ENCODE measurements at regions not wholly inside any gene's neighbourhood (a gene's known extent, or its start where the extent isn't known, plus 50 kb on each side); places are given as distances from the start of the nearest gene placed in this dataset.
"Not testable (repeated sequence)": the region's sequence is repeated elsewhere in the genome, so short reads cannot be mapped to it uniquely, and the experiment has no call there.

DNA sequence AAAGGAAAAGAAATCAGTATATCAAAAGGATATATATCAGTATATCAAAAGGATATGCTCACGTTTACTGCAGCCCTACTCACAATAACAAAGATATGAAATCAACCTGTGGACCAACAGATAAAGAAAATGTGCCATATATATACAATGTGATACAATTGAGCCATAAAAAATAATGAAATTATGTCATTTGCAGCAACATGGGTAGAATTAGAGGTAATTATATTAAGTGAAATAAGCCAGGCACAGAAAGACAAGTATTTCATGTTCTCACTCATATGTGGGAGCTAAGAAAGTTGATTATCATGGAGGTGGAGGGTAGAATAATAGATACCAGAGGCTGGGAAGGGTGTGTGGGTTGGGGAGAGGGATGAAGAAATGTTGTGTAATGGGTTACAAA lies 102.9 kb upstream of the MARCKS start:
- no peak for DNase-seq

DNA sequence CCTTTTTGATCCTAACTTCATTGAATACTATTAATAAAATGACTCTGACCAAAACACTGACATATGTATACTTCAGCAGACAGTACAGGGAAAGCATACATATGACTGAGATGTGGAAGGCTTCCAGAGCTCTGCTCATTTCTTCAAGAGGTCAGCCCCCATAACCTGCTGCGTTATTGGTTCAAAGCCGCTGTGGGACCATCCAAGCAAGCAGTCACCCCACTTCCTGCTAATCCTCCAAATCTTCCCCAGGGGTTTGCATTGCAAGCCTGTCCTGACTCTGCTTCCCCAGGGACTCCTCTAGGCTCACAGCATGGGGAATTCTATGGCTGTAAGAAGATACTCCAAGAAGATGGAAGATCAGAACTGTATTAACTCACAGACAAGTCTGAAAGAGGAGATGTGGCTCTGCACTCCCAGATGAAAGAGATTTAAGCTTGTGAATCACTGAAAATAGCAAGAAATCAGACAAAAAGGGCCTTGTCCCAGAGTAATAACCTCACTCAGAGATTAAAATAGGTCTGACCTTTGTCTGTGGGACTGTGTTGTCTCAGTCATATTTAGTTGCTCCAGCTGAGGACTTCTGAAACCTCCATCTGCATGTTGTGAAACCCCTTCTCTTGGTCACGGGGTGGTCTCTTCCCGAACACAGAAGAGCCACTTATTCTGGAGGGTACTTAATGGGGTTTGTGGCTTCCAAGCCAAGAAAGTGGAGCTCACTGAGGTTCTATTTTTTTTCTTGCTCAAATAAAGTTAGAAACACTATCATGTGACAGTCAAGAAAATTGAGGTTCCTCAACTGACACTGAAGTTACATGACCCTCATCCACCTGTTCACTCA lies 101.5 kb upstream of the MARCKS start:
- DNase-seq = no peak

DNA sequence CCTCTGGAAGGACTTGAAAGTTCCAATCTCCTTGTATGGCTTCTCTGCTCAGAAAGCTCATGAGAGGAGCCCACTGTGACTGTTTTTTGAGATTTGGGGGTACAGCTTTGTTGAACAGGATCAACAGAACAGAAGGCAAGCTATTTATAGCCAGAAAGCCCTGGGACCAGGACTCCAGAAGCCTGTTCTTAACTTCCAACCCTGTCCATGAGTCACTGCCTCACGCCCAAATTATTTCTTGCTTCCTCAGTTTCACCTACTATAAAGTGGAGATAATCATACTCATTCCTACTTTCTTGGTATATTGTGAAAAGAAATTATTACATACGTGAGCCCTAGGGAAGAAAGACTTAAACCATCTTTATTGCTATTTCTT lies 100.9 kb upstream of the MARCKS start:
- no peak for DNase-seq

DNA sequence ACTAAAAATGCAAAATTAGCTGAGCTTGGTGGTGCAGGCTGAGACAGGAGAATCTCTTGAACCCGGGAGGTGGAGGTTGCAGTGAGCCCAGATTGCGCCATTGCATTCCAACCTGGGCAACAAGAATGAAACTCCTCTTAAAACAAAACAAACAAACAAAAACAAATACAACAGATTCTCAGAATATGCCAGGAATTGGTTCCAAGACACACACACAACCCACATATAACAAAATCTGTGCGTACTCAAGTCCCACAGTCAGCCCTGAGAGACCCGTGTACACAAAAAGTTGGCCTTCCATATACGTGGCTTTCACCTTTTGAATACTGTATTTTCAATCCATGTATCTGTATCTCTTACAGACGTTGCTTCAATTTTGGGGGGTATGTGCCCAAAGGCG lies 98.9 kb upstream of the MARCKS start:
- no peak for DNase-seq

DNA sequence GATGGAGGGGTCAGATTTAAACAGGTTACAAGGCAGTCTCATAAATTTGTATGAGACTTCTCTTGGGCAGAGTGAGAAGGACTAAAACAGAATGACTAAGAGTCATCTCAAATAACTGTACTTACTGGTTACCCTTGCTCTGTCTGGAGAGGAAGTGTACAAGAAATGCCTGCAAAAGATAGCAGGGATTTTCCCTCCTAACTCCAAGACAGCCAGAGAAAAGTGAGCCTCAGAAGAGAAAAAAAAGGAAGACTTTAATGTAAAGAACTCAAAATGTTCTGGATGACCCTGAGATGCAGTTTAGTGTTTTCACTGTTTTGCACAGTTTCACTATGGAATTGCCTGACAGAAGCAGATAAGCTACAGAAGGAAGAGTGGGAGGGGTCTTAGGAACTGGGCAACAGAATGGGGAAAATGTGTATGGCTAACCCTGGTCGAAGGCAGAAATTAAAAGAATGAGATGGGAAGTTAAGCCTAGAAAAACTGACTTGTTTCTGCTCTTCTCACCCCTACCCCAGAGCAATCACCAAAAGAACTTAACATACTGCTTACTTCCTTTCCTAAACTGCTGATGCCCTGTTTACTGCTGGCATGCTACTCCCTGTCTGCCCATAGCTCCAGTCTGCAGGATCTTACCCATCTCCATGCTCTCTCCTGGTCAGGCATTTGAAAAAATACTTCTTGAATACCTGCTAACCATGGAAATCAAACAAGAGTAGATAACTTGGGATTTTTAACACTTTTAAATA lies 98.1 kb upstream of the MARCKS start:
- no peak for DNase-seq

DNA sequence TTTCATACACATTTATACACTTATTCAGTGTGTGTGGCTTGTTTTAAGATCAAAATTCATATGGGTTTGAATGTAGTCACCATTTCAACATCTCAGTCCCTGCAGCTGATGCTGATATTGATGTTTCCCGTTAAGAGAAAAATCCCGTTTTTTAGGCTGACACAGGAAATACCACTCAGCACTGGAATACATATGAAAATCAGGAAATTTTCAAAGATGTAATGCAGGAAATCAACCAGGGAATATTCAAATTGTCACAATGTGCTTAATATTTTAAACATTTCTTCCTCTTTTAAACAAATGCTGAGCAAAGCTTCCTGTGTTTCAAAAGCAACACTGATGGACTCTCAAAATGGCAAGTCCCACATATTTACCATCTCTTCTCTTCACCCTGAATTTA lies 94.5 kb upstream of the MARCKS start:
- DNase-seq = no peak

DNA sequence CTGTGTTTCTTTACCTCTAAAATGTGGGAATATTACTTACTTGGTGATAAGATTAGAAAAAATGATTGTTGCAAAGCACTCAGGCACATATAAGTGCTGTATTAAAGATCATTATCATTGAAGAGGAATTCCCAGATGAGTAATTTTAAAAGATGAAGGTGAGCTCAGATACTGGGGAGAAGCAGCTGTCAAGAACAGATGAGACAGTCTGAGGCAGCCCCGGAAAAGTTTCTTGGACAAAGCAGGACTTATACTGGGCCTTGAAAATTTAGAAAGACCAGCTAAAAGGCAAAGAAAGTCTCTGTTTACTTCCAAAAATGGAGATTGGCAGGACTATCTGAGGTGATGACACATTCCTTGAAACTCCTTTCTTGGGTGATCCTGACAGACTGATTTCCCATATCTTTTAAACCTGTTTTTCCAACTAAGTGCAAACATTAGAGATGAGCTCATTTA lies 93.8 kb upstream of the MARCKS start:
- DNase-seq = no peak

DNA sequence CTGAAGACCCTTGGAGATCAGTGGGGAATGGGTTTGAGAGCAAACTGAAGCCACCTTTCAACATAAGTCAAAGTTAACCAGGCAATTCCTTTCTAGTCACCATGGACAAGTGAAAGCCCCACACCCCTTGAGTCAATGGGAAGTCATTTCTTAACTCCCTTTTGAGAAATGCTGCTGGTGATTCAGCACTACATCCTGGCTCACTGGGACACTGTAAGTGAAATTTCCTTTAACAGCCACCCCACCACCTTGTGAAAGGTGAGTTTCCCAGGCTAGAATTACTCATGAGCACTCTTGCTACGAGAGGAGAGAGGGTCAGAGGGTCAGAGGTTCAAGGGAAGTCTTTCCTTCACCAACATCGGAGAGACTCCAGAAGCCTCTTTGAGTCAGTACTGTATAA lies 93.3 kb upstream of the MARCKS start:
- DNase-seq = no peak

DNA sequence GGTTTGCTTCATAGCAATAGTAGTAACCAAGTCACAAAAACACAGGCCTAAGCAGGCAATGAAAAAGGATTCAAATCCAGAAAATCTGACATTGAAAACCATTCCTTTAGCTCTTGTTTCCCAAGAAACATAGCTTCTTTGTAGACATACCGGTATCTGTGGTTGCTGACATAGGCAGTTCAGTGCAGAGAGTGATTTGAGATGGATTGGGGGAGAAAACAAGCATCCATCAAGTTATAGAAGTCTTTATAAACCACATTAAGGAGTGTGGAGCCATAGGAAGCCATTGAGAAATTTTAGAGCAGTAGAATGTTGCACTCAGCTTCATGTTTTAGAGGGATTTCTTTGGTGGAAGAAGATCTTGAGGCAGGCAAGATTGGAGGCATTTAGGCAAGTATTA lies 91.2 kb upstream of the MARCKS start:
- DNase-seq = no peak

DNA sequence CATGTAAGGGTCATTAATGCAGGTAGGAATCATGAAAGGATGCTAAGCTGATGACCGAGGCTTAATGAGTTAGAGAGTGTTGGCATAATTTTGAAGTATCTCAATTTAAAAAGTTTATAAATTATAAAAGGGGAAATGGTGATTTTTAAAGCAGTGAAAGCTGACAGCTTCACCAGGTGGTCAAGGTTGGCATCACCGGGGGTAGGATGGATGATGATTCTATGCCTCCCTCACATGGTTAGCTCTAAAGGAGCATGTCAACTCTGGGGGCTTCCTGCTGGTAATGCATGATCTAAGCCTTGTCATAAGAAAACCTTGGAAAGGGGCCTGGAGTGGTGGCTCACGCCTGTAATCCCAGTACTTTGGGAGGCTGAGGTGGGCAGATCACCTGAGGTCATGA lies 89.2 kb upstream of the MARCKS start:
- no peak for DNase-seq

DNA sequence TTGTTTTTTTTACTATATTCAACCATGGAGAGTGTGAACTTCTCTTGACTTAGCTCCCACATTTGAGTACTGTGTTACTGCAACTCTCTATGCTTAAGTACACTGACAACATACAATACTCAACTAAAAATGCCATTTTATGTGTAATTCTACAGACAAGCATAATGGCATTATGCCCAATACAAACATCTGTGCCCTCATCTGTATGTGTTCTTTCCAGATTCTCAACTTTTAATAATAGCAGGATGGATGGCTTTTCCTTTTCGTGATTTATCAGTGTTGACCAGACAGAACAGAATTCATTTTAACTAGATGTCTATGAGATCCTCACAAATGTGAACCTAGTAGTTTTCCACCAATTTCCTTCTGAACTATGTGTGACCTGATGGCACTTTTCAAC lies 84.2 kb upstream of the MARCKS start:
- no peak for DNase-seq

DNA sequence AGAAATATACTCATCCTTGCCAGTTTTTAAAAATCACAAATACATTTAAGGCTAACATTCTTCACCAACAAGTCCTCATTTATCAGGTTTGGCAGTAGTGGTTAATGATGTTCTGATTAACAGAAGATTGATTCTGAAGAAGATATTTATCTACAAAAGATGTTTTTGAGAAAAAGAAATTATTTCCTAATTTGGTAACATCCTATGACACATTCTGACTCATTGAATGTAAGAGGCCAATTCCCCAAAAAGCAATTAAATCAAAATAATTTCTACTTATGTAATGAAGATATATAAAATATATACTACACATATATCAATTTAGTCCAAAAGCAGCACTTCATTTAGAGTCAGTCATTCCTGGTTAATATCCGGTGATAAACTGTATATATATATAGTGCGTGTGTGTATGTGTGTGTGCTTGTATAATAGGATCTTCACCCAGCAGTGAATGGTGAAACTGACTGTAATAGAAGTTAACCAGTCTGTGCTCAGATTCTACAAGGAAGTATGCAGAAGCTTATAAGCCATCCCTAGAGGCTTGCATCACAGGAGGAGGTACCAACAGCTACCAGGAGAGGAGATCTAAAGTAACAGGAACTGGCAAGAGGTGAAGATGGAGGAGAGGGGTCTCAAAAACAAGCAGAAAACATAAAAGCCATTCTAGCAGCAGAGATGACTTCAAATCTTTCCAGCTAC lies 82.9 kb upstream of the MARCKS start:
- DNase-seq = no peak

DNA sequence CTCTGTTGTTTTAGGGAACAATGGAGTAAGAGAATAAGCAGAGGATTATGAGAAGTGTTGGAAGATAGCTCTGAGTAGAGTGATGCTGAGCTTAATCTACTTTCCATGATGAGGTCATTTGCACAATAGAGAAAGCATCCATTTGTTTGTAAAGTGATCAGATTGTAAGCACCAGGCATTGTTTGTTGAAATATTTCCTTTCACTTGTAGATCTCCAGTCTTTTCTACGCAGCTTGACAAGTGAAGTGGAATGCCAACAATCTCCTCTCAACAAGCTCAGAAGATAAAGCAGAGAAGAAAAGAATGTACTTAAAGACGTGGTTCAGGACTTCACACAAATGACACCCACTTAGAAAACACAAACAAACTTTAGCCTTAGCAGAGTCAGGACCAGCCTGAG lies 80.1 kb upstream of the MARCKS start:
- DNase-seq = no peak

DNA sequence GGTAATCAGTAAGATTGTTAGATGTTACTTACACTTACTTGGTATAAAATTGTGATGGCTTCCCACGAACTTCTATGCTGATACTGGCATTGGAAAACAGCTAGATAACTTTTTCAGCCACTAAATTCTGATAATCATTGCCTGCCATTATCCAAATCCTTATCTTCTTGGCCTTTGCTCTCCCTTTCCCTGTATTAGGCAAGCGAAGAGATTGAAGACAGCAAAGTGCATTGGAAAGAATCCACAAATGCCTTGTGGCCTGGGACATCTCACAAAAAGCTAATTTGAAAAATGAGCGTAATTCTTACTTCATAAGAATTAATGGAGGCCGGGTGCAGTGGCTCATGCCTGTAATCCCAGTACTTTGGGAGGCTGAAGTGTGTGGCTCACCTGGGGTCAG lies 79.5 kb upstream of the MARCKS start:
- DNase-seq = no peak

DNA sequence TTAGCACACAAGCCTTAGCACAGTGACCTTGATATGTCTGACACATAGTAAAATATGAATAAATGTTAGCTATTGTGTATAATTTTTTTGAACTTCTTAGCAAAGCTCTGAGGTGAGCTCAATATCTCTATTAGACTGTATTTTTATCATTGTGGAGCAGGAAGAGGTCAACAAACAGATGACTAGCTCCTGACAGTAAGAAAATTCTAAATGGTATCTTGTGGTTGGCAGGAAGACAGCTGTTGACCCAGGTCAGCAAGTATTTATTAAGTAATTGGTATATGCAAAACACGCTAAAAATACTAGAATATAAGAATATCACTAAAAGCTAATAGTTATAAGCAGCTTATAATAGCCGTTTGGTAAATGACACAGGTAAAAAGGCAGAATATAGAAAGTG lies 77.5 kb upstream of the MARCKS start:
- no peak for DNase-seq

DNA sequence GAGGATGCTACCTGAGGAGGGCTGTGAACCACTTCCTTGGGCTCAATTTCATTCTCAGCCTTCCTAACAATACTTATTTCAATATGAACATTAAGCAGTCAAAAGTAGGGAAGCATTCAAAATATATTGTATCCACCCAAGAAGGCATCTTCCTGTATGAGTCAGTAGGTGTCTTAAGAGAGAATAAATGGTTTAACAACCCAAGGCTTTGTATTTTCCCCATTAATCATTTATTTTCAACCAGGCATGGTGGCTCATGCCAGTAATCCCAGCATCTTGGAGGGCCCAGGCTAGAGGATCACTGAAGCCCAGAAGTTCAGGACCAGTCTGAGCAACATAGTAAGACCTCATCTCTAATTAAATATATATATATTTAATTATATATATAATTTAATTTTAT lies 74.5 kb upstream of the MARCKS start:
- no peak for DNase-seq

DNA sequence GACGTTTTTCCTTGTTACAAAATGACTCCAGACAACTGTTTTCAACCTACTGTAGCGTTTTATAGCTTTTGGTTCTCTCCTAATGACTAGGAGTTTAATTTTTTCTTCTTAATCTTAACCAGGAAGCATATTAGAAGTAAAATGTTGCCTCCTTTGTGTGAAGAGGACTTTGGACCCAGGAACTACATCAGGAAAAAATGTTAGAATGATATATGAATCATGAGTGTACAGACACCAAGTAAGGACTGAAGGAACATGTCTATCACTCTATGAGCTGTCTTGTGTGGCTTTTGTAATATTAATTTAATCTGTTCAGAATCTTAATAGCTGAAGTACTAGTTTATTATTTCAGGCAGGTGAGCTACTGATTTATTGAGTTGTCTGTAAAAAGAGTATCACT lies 71.0 kb upstream of the MARCKS start:
- no peak for DNase-seq

DNA sequence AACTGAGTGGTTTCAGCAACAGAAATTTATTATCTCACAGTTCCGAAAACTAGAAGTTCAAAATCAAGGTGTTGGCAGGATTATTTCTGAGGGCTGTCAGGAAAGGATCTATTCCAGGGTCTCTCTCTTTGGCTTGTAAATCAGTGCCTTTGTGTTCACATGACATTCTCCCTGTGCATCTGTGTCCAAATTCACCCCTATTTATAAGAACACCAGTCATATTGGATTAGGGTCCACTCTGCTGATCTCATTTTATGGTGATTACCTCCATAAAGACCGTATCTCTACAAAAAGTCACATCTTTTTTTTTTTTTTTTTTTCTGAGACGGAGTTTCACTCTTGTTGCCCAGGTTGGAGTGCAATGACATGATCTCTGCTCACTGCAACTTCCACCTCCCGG lies 68.6 kb upstream of the MARCKS start:
- DNase-seq = no peak

DNA sequence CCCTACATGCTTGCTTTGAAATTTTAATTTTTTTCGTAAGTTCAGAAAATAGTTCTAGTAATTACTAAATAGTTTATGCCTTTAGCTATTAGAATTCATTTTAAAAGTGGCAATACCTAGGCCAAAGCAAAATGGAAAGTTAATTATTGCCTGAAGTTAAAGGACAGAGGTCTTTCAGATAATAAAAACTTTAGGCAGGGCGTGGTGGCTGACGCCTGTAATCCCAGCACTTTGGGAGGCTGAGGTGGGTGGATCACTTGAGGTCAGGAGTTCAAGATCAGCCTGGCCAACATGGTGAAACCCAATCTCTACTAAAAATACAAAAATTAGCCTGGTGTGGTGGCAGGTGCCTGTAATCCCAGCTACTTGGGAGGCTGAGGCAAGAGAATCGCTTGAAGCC lies 65.9 kb upstream of the MARCKS start:
- DNase-seq = not testable (repeated sequence)

DNA sequence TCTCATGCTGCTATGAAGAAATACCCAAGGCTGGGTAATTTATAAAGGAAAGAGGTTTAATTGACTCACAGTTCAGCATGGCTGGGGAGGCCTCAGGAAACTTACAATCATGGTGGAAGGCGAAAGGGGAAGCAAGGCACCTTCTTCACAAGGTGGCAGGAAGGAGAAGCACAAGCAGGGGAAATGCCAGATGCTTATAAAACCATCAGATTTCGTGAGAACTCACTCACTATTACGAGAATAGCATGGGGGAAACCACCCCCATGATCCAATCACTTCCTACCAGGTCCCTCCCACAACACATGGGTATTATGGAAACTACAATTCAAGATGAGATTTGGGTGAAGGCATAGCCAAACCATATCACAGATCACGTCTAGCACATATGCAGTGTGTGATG lies 61.8 kb upstream of the MARCKS start:
- not testable (repeated sequence) for DNase-seq

DNA sequence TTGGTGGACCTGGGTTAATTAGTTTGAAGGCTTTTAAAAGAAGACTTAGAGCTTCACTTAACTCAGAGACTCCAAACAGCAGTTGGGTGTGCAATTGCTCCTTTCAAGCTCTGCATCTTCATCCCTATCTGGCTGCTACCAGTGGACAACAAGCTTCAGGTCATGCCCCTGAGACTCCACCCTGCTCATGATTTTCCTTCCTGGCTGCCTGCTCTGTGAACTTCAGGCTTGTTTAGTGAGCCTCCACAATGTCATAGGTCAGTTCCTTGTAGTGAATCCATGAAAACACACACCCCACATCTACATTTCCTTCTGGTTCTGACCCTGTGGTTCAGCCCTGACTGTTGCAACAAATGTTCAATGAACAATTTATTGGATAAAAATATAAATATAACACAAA lies 61.1 kb upstream of the MARCKS start:
- DNase-seq = no peak

DNA sequence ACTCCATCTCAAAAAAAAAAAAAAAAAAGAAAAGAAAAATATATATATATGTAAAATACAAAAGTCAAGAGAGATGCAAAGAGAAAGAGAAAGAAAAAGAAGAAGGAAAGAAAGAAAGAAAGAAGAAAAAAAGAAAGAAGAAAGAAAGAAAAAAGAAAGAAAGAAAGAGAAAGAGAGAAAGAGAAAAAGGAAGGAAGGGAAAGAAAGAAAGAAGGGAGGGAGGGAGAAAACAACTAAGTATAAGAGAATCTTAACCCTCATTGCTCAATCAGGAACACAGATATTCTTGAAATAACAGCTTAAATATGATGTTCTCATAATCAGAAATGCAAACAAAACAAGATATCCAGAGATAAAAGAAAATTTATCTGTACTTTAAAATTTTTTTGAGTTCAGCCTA lies 54.4 kb upstream of the MARCKS start:
- no peak for DNase-seq

DNA sequence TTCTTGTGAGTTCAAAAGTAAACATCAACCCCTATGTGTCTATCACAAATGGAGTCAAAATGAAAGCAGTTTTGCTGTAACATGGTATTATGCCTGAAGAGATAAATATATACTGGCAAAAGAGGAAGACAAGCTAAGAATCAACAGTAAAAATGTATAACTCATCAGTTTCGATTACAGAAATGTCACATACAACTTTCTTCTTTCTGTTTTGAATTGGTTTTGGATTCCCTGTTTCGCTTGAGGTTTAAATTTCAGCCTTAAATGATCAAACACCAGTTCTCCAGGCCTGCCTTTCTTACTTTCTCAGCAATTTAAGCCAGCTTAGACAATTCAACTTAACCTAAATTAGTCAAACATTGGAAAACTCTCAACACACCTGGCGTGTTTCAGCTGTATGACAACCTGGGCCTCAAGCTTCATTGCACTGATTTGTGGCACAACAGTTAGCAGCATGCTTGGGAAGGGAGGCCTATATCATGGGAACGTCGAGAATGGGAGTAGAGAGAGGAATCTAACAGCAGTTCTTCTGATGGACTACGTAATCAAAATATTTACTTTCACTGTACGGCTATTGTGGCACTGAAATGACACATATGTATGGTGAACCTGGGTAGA lies 51.9 kb upstream of the MARCKS start:
- no peak for DNase-seq
